ENCODE measurements at regions not wholly inside any gene's neighbourhood (a gene's known extent, or its start where the extent isn't known, plus 50 kb on each side); places are given as distances from the start of the nearest gene placed in this dataset.

- DNase-seq (ENCODE audit: extremely low read depth, low read depth, low spot score), result no peak
Measured at GRCh38 chr4:27181693-27182092, 321.1 kb downstream of the STIM2 start.

- DNase-seq (ENCODE audit: extremely low read depth, low read depth, low spot score), result no peak
Measured at GRCh38 chr4:27182211-27182610, 321.6 kb downstream of the STIM2 start.

- DNase-seq (ENCODE audit: extremely low read depth, low read depth, low spot score), result no peak
Measured at GRCh38 chr4:27184508-27185155, 324.0 kb downstream of the STIM2 start.

- no peak for DNase-seq (ENCODE audit: extremely low read depth, low read depth, low spot score)
Measured at GRCh38 chr4:27186710-27187109, 326.1 kb downstream of the STIM2 start.

GRCh38 chr4:27187786-27188185, 327.1 kb downstream of the STIM2 start:
- no peak for DNase-seq (ENCODE audit: extremely low read depth, low read depth, low spot score)

GRCh38 chr4:27189683-27190082, 329.0 kb downstream of the STIM2 start:
- no peak for DNase-seq (ENCODE audit: extremely low read depth, low read depth, low spot score)

GRCh38 chr4:27191592-27191991, 331.0 kb downstream of the STIM2 start:
- DNase-seq (ENCODE audit: extremely low read depth, low read depth, low spot score), result no peak

GRCh38 chr4:27194599-27195176, 334.0 kb downstream of the STIM2 start:
- no peak for DNase-seq (ENCODE audit: extremely low read depth, low read depth, low spot score)

GRCh38 chr4:27198246-27198645, 337.6 kb downstream of the STIM2 start:
- no peak for DNase-seq (ENCODE audit: extremely low read depth, low read depth, low spot score)

- DNase-seq (ENCODE audit: extremely low read depth, low read depth, low spot score), result no peak
Measured at GRCh38 chr4:27198971-27199370, 338.3 kb downstream of the STIM2 start.

- DNase-seq (ENCODE audit: extremely low read depth, low read depth, low spot score), result no peak
Measured at GRCh38 chr4:27206009-27206408, 345.4 kb downstream of the STIM2 start.

- DNase-seq (ENCODE audit: extremely low read depth, low read depth, low spot score), result no peak
Measured at GRCh38 chr4:27210956-27211355, 350.3 kb downstream of the STIM2 start.

- no peak for DNase-seq (ENCODE audit: extremely low read depth, low read depth, low spot score)
Measured at GRCh38 chr4:27214010-27214409, 353.4 kb downstream of the STIM2 start.

GRCh38 chr4:27215220-27215826, 354.7 kb downstream of the STIM2 start:
- DNase-seq (ENCODE audit: extremely low read depth, low read depth, low spot score), result no peak

- no peak for DNase-seq (ENCODE audit: extremely low read depth, low read depth, low spot score)
Measured at GRCh38 chr4:27217261-27217769, 356.7 kb downstream of the STIM2 start.

- no peak for DNase-seq (ENCODE audit: extremely low read depth, low read depth, low spot score)
Measured at GRCh38 chr4:27218013-27218412, 357.4 kb downstream of the STIM2 start.

- no peak for DNase-seq (ENCODE audit: extremely low read depth, low read depth, low spot score)
Measured at GRCh38 chr4:27223326-27223725, 362.7 kb downstream of the STIM2 start.

- no peak for DNase-seq (ENCODE audit: extremely low read depth, low read depth, low spot score)
Measured at GRCh38 chr4:27233531-27233930, 372.9 kb downstream of the STIM2 start.

GRCh38 chr4:27234306-27234899, 373.8 kb downstream of the STIM2 start:
- DNase-seq (ENCODE audit: extremely low read depth, low read depth, low spot score), result no peak

- no peak for DNase-seq (ENCODE audit: extremely low read depth, low read depth, low spot score)
Measured at GRCh38 chr4:27239641-27240040, 379.0 kb downstream of the STIM2 start.

GRCh38 chr4:27242217-27242616, 381.6 kb downstream of the STIM2 start:
- no peak for DNase-seq (ENCODE audit: extremely low read depth, low read depth, low spot score)

GRCh38 chr4:27245216-27245615, 384.6 kb downstream of the STIM2 start:
- DNase-seq (ENCODE audit: extremely low read depth, low read depth, low spot score), result no peak

Measured in glomerular endothelial cell (primary cell).